H1 (cell line): ENCODE measurements at regions not wholly inside any gene's neighbourhood (a gene's known extent, or its start where the extent isn't known, plus 50 kb on each side); places are given as distances from the start of the nearest gene placed in this dataset. TPM values are rescaled to one million over a fixed set of nuclear protein-coding genes. Genes with fewer than 3 reads are reported as not detected.

Experiments
- CTCF ChIA-PET: fragments of 300-600 bp; sonication (Branson Sonifier 250); formaldehyde crosslinking; loops from one replicate; lab custom pipeline; 2021; ENCODE audit not compliant: partially characterized antibody; lab: Charles Lee
- POLR2A ChIA-PET: fragments of 300-600 bp; sonication (Branson Sonifier 250); formaldehyde crosslinking; loops from one replicate; lab custom pipeline; 2021; ENCODE audit warnings: inconsistent platforms; ENCODE audit not compliant: partially characterized antibody; lab: Charles Lee
- DNase-seq, 2 experiments: peaks; one replicate each; pipeline versions ENCODE4 v3.0.0 to v3.0.0-alpha.2; 2010 to 2022; ENCODE audit warnings: low spot score in 2 of 2, low read depth in 1 of 2, mixed read lengths in 1 of 2
- FAIRE-seq: peaks from 2 replicates; lab custom pipeline; 2011; peaks lifted over from hg19 to GRCh38; lab: Jason Lieb, UNC
- H2AFZ ChIP-seq: 2 replicates; pipeline ENCODE4 v1.8.1; 2012; ENCODE audit warnings: low read length, inconsistent platforms
- H2AK5ac ChIP-seq: 2 replicates; pipeline ENCODE4 v1.6.1; 2013; ENCODE audit warnings: low read depth, low read length
- H2BK120ac ChIP-seq: replicated peaks from 2 replicates; pipeline ENCODE3; 2013; ENCODE audit warnings: low read depth, low read length, inconsistent platforms
- H2BK12ac ChIP-seq: 2 replicates; pipeline ENCODE4 v1.6.1; 2013; ENCODE audit warnings: low read depth, low read length
- H2BK15ac ChIP-seq: 2 replicates; pipeline ENCODE4 v1.6.1; 2013; ENCODE audit warnings: low read length
- H2BK20ac ChIP-seq: 2 replicates; pipeline ENCODE4 v1.6.1; 2013; ENCODE audit warnings: low read length
- H2BK5ac ChIP-seq: 2 replicates; pipeline ENCODE4 v1.6.1; 2013; ENCODE audit warnings: low read depth, low read length
- H3K14ac ChIP-seq: 2 replicates; pipeline ENCODE4 v1.6.1; 2013; ENCODE audit warnings: inconsistent platforms; ENCODE audit not compliant: insufficient read length
- H3K18ac ChIP-seq: 2 replicates; pipeline ENCODE4 v1.6.1; 2013; ENCODE audit warnings: low read length; ENCODE audit errors: extremely low read depth
- H3K23ac ChIP-seq: 2 replicates; pipeline ENCODE4 v1.6.1; 2013; ENCODE audit warnings: inconsistent platforms; ENCODE audit not compliant: insufficient read length
- H3K23me2 ChIP-seq: 2 replicates; pipeline ENCODE4 v1.6.1; 2013; ENCODE audit warnings: low read depth, low read length
- H3K27ac ChIP-seq: 2 replicates; pipeline ENCODE4 v1.6.1; 2011; ENCODE audit warnings: low read depth, low read length, inconsistent platforms
- H3K27me3 ChIP-seq, 4 experiments: replicated peaks in 1 of 4; 1 replicate in 1 of 4; 2 replicates in 3 of 4; pipeline versions ENCODE4 v1.6.1 to v1.8.1; 2011 to 2013; ENCODE audit warnings: low read length in 3 of 4, mild to moderate bottlenecking in 3 of 4, inconsistent platforms in 2 of 4, mixed read lengths in 2 of 4, moderate library complexity in 1 of 4; ENCODE audit not compliant: control insufficient read depth in 3 of 4, insufficient read depth in 3 of 4; ENCODE audit errors: extremely low read depth in 1 of 4
- H3K36me3 ChIP-seq, 4 experiments: 2 replicates each; pipeline versions ENCODE4 v1.6.1 to v1.8.1; 2011 to 2013; ENCODE audit warnings: mild to moderate bottlenecking in 4 of 4, low read length in 3 of 4, moderate library complexity in 2 of 4, control low read depth in 1 of 4, inconsistent platforms in 1 of 4; ENCODE audit not compliant: insufficient read depth in 4 of 4, control insufficient read depth in 2 of 4
- H3K4ac ChIP-seq: replicated peaks from 2 replicates; pipeline ENCODE3; 2013; ENCODE audit warnings: low read length, low read depth, mixed read lengths, inconsistent platforms; ENCODE audit not compliant: insufficient read length
- H3K4me1 ChIP-seq, 4 experiments: replicated peaks in 1 of 4; 1 replicate in 1 of 4; 2 replicates in 3 of 4; pipeline versions ENCODE4 v1.6.1 to v1.8.1; 2011 to 2013; ENCODE audit warnings: low read length in 3 of 4, inconsistent platforms in 2 of 4, mixed read lengths in 1 of 4; ENCODE audit not compliant: insufficient read depth in 4 of 4, control insufficient read depth in 3 of 4
- H3K4me2 ChIP-seq, 2 experiments: 2 replicates each; pipeline versions ENCODE4 v1.6.1 to v1.8.1; 2011 to 2013; ENCODE audit warnings: low read depth in 2 of 2, low read length in 2 of 2, control low read depth in 1 of 2, inconsistent platforms in 1 of 2, mild to moderate bottlenecking in 1 of 2; ENCODE audit not compliant: insufficient read depth in 1 of 2
- H3K4me3 ChIP-seq, 4 experiments: fragments of 200-600, 300-600 bp in 1 of 4; sonication (generic), shearing (Covaris generic), sonication (Bioruptor Twin) in 1 of 4; 2 replicates each; pipeline versions ENCODE4 v1.5.1 to v1.8.1; 2011 to 2016; ENCODE audit warnings: low read length in 4 of 4, low read depth in 3 of 4, control low read depth in 2 of 4, inconsistent platforms in 2 of 4, mild to moderate bottlenecking in 2 of 4, mixed read lengths in 1 of 4, moderate library complexity in 1 of 4; ENCODE audit not compliant: insufficient read depth in 2 of 4; ENCODE audit errors: extremely low read depth in 1 of 4
- H3K56ac ChIP-seq: replicated peaks from 2 replicates; pipeline ENCODE3; 2013; ENCODE audit warnings: low read depth, mild to moderate bottlenecking, mixed read lengths, low read length, inconsistent platforms; ENCODE audit not compliant: insufficient read length
- H3K79me1 ChIP-seq: 2 replicates; pipeline ENCODE4 v1.6.1; 2013; ENCODE audit warnings: low read depth, low read length, control low read depth
- H3K79me2 ChIP-seq, 2 experiments: 2 replicates each; pipeline versions ENCODE4 v1.6.1 to v1.8.1; 2012 to 2013; ENCODE audit warnings: low read length in 2 of 2, mild to moderate bottlenecking in 2 of 2, inconsistent platforms in 1 of 2; ENCODE audit not compliant: insufficient read depth in 2 of 2, control insufficient read depth in 1 of 2
- H3K9ac ChIP-seq, 4 experiments: replicated peaks in 1 of 4; 1 replicate in 1 of 4; 2 replicates in 3 of 4; pipeline versions ENCODE4 v1.6.1 to v1.8.1; 2011 to 2013; ENCODE audit warnings: low read depth in 3 of 4, low read length in 3 of 4, control low read depth in 2 of 4, mild to moderate bottlenecking in 2 of 4, moderate library complexity in 2 of 4, inconsistent platforms in 1 of 4; ENCODE audit errors: extremely low read depth in 1 of 4
- H3K9me3 ChIP-seq, 2 experiments: 2 replicates each; pipeline versions ENCODE4 v1.6.1 to v1.8.1; 2012 to 2013; ENCODE audit warnings: mild to moderate bottlenecking in 2 of 2, moderate library complexity in 2 of 2, control low read depth in 1 of 2, inconsistent platforms in 1 of 2, low read depth in 1 of 2, low read length in 1 of 2, mixed read lengths in 1 of 2; ENCODE audit not compliant: insufficient read depth in 2 of 2
- H4K20me1 ChIP-seq, 2 experiments: replicated peaks in 1 of 2; 2 replicates each; pipeline versions ENCODE3 to v1.8.1; 2011 to 2013; ENCODE audit warnings: inconsistent platforms in 2 of 2, low read length in 2 of 2, mild to moderate bottlenecking in 1 of 2; ENCODE audit not compliant: insufficient read depth in 2 of 2, control insufficient read depth in 1 of 2
- H4K5ac ChIP-seq: 2 replicates; pipeline ENCODE4 v1.6.1; 2013; ENCODE audit warnings: low read length, low read depth, mixed read lengths, inconsistent platforms; ENCODE audit not compliant: insufficient read length
- H4K8ac ChIP-seq: 2 replicates; pipeline ENCODE4 v1.8.0; 2013; ENCODE audit warnings: mild to moderate bottlenecking, moderate library complexity, low read length, inconsistent platforms; ENCODE audit not compliant: insufficient read depth; ENCODE audit errors: extremely low read depth
- H4K91ac ChIP-seq: replicated peaks from 2 replicates; pipeline ENCODE3; 2013; ENCODE audit warnings: low read length, mixed read lengths, inconsistent platforms; ENCODE audit not compliant: insufficient read length
- BCL11A ChIP-seq, 2 experiments: IDR thresholded peaks; one replicate each; pipeline ENCODE4 v1.6.1; 2011; ENCODE audit warnings: low read depth in 2 of 2, low read length in 2 of 2, mild to moderate bottlenecking in 2 of 2
- WGBS, 2 experiments: shearing (Covaris generic) in 1 of 2; methylation state at CpG; one replicate each; pipeline versions ENCODE4 v1.1.6 to v1.1.7; 2013 to 2015; ENCODE audit warnings: low lambda C conversion rate in 2 of 2, mixed read lengths in 2 of 2, inconsistent platforms in 1 of 2, low coverage in 1 of 2, missing lambda C conversion rate in 1 of 2; ENCODE audit not compliant: insufficient replicate concordance in 2 of 2, insufficient coverage in 1 of 2, insufficient read length in 1 of 2; ENCODE audit errors: extremely low coverage in 1 of 2, missing lambda C conversion rate in 1 of 2; 5-methylcytosine and 5-hydroxymethylcytosine counted together
- microRNA-seq, 2 experiments: library from miRNA; unstranded; fragments of <30 nt; microRNA quantifications; one replicate each; pipeline versions ENCODE4 to v1.2.0, GENCODE V29; 2016 to 2020; ENCODE audit warnings: borderline microRNAs expressed in 2 of 2, borderline number of aligned reads in 2 of 2, borderline replicate concordance in 1 of 2
- small RNA-seq: library from polyadenylated mRNA; stranded (forward); fragments of <200 nt; extraction: miRNeasy Mini kit (QIAGEN cat#:217004); gene quantifications from one replicate; pipeline ENCODE3, GENCODE V24; 2013; ENCODE audit not compliant: insufficient read depth
- TF ChIP-seq, protein P1 (sequence below): IDR thresholded peaks from 2 replicates; pipeline ENCODE4 v1.6.1; 2012; ENCODE audit warnings: inconsistent platforms

DNA sequence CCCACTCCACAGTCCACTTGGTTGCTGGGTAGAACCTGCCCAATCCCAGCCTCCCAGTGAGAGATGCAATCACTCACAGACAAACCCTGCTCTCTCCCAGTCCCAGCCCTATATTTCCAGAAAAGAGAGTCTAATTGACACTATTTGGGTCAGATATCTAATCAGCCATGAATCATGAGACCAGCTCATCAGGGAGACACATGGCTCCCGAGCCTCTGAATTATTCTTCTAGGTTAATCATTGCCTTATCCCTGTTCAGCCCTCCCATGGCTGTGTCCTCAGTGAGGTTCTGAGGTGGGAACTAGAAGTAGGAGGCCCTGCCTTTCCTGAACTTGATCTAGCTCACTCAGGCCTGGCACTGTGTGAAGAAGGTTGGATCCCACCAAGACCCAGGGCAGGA is 49.9 kb upstream of the ZC3H12A start:
- no peak overlapping the region for H3K56ac ChIP-seq
- H2AK5ac ChIP-seq: no peak overlapping the region
- H3K79me2 ChIP-seq: no peaks in the 10 kb centered on the region
- no peaks in the 10 kb centered on the region for H3K79me1 ChIP-seq
- H3K27ac ChIP-seq: no peak overlapping the region
- no peak for TF ChIP-seq BCL11A (IDR thresholded peaks at IDR 0.05; ENCODE audit: low read depth in 2 of 2, low read length in 2 of 2)
- TF ChIP-seq, protein P1, sequence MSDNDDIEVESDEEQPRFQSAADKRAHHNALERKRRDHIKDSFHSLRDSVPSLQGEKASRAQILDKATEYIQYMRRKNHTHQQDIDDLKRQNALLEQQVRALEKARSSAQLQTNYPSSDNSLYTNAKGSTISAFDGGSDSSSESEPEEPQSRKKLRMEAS: no peak
- H3K9me3 ChIP-seq: no peaks in the 10 kb centered on the region
- H2BK20ac ChIP-seq: no peak overlapping the region
- no peak overlapping the region; the same call in 1 of the 2 replicates for H4K8ac ChIP-seq
- no peaks in the 10 kb centered on the region for H4K20me1 ChIP-seq
- FAIRE-seq (no peak), DNase-seq (no peak)
- H3K9ac ChIP-seq: no peak overlapping the region
- ChIA-PET POLR2A (interaction anchor here (1.0 kb wide), 1 partner anchor 180 kb away, joined by 4 read pairs; no protein-coding TSS in a partner anchor), CTCF (interaction anchor here (0.6 to 2.7 kb wide), 6 partner anchors 10 to 1159 kb away, joined by 3 to 16 read pairs (median 4); no protein-coding TSS in a partner anchor)
- peaks cover 1% of the 10 kb centered on the region; the same call in 1 of the 2 replicates for H3K23me2 ChIP-seq
- H3K4ac ChIP-seq: no peak overlapping the region
- no peak overlapping the region for H3K23ac ChIP-seq
- no peak overlapping the region for H3K4me3 ChIP-seq
- H3K27me3 ChIP-seq: no peaks in the 10 kb centered on the region
- no peak overlapping the region; the same call in 1 of the 2 replicates for H2BK15ac ChIP-seq
- H3K36me3 ChIP-seq: no peaks in the 10 kb centered on the region
- H3K18ac ChIP-seq: no peak overlapping the region
- WGBS, 2 experiments: 88% methylated on average over 1 of the region's 1 CpG; no CpG with 5 or more reads in 1 of the 2 experiments
- no peak overlapping the region for H4K5ac ChIP-seq
- no peak overlapping the region for H2BK120ac ChIP-seq
- no peak overlapping the region for H3K4me2 ChIP-seq
- no peak overlapping the region for H2AFZ ChIP-seq
- H2BK12ac ChIP-seq: no peak overlapping the region
- no peaks in the 10 kb centered on the region for H3K4me1 ChIP-seq
- no peak overlapping the region for H2BK5ac ChIP-seq
- no peak overlapping the region for H4K91ac ChIP-seq
- H3K14ac ChIP-seq: no peak overlapping the region

Small RNA genes lying in the stretch of these regions (microRNA-seq; reads per million reads assigned to microRNA genes)
- gene MIR4255: 0 reads per million in 2 experiments

Small RNA genes lying in the stretch of these regions (small RNA-seq; reads per million reads assigned to genes)
- gene MIR4255 (not detected), gene RNA5SP43 (not detected), gene RNU6-636P (not detected), gene RPS29P6 (not detected)
